ENCODE measurements at regions not wholly inside any gene's neighbourhood (a gene's known extent, or its start where the extent isn't known, plus 50 kb on each side); places are given as distances from the start of the nearest gene placed in this dataset.

DNA sequence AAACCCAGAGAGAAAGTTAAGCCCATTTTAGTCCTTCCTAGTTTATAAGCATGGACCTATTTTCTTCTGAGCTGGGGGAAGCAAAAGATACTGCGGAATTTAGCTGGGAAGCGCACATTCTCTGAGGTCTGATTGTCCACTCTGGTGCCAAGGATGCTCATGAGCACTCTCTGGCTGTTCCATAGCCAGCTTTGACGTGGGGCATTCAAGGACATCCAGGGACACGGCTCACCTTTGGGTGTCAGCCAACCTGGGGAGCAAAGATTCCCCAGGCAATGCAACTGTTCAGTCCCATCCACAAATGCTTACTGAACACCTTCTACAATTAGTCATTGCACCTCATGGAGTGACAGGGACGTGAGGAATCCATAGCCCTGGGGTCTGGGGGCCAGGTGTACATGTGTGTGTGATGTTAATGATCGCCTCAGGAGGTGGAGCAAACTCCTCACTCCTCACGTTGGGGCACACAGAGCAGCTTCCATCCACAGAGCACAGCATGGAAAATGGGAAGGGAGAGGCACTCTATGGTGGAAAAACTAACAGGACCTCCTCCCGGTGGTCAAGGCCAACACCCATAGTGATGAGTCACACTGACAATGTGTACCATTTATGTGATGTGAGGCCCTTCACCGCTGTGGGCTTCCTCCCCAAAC, 67.5 kb upstream of the IGFBP3 start:
- no peaks in the 10 kb centered on the region for H3K9me3 ChIP-seq
- peaks cover 0 to 11% (median 2%) of the 10 kb centered on the region in 12 donors for H3K4me1 ChIP-seq
- intact Hi-C loops (cut with DNase I): no loop called here
- no peak for ATAC-seq
- no peaks in the 10 kb centered on the region for H3K36me3 ChIP-seq
- no peak overlapping the region for H3K4me3 ChIP-seq
- H3K27me3 ChIP-seq: no peaks in the 10 kb centered on the region
- H3K27ac ChIP-seq: no peak overlapping the region
- TF ChIP-seq POLR2A (IDR thresholded peaks at IDR 0.05): no peak
- TF ChIP-seq, protein P1, sequence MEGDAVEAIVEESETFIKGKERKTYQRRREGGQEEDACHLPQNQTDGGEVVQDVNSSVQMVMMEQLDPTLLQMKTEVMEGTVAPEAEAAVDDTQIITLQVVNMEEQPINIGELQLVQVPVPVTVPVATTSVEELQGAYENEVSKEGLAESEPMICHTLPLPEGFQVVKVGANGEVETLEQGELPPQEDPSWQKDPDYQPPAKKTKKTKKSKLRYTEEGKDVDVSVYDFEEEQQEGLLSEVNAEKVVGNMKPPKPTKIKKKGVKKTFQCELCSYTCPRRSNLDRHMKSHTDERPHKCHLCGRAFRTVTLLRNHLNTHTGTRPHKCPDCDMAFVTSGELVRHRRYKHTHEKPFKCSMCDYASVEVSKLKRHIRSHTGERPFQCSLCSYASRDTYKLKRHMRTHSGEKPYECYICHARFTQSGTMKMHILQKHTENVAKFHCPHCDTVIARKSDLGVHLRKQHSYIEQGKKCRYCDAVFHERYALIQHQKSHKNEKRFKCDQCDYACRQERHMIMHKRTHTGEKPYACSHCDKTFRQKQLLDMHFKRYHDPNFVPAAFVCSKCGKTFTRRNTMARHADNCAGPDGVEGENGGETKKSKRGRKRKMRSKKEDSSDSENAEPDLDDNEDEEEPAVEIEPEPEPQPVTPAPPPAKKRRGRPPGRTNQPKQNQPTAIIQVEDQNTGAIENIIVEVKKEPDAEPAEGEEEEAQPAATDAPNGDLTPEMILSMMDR (IDR thresholded peaks at IDR 0.05): no peak
- WGBS, 4 donors: 82 to 85% (median 84%) methylated on average over 9 of the region's 9 CpGs
- no peak for DNase-seq

GRCh38 chr7:45987521-45988290, 66.6 kb upstream of the IGFBP3 start:
- TF ChIP-seq POLR2A (IDR thresholded peaks at IDR 0.05): no peak
- TF ChIP-seq, protein P1 (IDR thresholded peaks at IDR 0.05): no peak
- no peaks in the 10 kb centered on the region for H3K36me3 ChIP-seq
- 84 to 89% (median 84%) methylated on average over 14 of the region's 14 CpGs for WGBS, 4 donors
- DNase-seq (no peak), ATAC-seq (peak in 1 of 4 donors; percentile 21)
- intact Hi-C loops (cut with DNase I): no loop called here
- H3K4me1 ChIP-seq: peaks cover 0 to 19% (median 2%) of the 10 kb centered on the region in 12 donors
- no peaks in the 10 kb centered on the region for H3K9me3 ChIP-seq
- no peak overlapping the region for H3K27ac ChIP-seq
- no peak overlapping the region for H3K4me3 ChIP-seq
- H3K27me3 ChIP-seq: no peaks in the 10 kb centered on the region

- no peak overlapping the region for H3K27ac ChIP-seq
- ATAC-seq (no peak), DNase-seq (no peak)
- intact Hi-C loops (cut with DNase I): no loop called here
- no peak overlapping the region for H3K4me3 ChIP-seq
- H3K9me3 ChIP-seq: peaks cover 0 to 6% (median 0%) of the 10 kb centered on the region in 12 donors
- H3K27me3 ChIP-seq: no peaks in the 10 kb centered on the region
- H3K4me1 ChIP-seq: peaks cover 0 to 20% (median 2%) of the 10 kb centered on the region in 12 donors
- WGBS, 4 donors: 96% methylated on average over 17 of the region's 17 CpGs
- TF ChIP-seq, protein P1 (IDR thresholded peaks at IDR 0.05): no peak
- TF ChIP-seq POLR2A (IDR thresholded peaks at IDR 0.05): no peak
- no peaks in the 10 kb centered on the region for H3K36me3 ChIP-seq
These were observed 65.6 kb upstream of the IGFBP3 start for GRCh38 chr7:45986355-45987298.

All from heart left ventricle (tissue), 16 donors.